GM18951 (cell line): ENCODE measurements at regions not wholly inside any gene's neighbourhood (a gene's known extent, or its start where the extent isn't known, plus 50 kb on each side); places are given as distances from the start of the nearest gene placed in this dataset.

Source experiments
- POLR2A ChIP-seq: IDR thresholded peaks from 4 replicates; pipeline ENCODE4 v1.6.1; 2011; ENCODE audit warnings: mild to moderate bottlenecking; ENCODE audit not compliant: insufficient read length, insufficient read depth; ENCODE audit errors: extremely low read depth
- in situ Hi-C: fragments of 300-500 bp; cut with MboI; formaldehyde crosslinking; loops from one replicate; pipeline ENCODE4 v1.12.0; 2022; ENCODE audit warnings: low sequenced_read_pairs, mixed read lengths, inconsistent platforms; ENCODE audit not compliant: unreplicated experiment

- in situ Hi-C loops = no loop called here
- TF ChIP-seq POLR2A = no peak
These were observed 1078.7 kb downstream of the BRD1 start for GRCh38 chr22:48748860-48749554.

- TF ChIP-seq POLR2A = no peak
- in situ Hi-C loops = no loop called here
These were observed 1079.4 kb downstream of the BRD1 start for GRCh38 chr22:48748113-48748859.

- in situ Hi-C loops = no loop called here
- no peak for TF ChIP-seq POLR2A
These were observed 1080.8 kb downstream of the BRD1 start for GRCh38 chr22:48746789-48747425.

GRCh38 chr22:48745842-48746788 lies 1081.6 kb downstream of the BRD1 start:
- no peak for TF ChIP-seq POLR2A
- in situ Hi-C loops = no loop called here

GRCh38 chr22:48744967-48745841 lies 1082.5 kb downstream of the BRD1 start:
- TF ChIP-seq POLR2A = no peak
- in situ Hi-C loops = no loop called here

DNA sequence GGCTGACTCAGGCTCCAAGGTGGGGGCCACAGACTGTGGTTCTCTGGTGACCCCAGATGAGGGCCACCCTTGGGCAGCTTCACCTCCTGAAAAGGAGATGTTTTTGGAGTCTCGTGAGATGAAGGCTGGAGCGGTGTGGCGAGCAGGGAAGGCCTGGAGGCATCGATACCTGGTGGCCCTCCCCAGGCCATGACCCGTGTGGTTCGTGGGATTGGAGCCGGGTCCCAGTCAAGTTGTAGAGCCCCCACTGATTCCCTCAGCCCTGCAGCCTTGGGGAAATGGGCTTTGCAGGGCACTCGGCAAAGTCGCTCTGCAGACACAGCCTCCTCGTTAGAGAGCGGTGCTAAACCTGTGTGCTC lies 1083.4 kb downstream of the BRD1 start:
- TF ChIP-seq POLR2A = no peak
- in situ Hi-C loops = no loop called here

DNA sequence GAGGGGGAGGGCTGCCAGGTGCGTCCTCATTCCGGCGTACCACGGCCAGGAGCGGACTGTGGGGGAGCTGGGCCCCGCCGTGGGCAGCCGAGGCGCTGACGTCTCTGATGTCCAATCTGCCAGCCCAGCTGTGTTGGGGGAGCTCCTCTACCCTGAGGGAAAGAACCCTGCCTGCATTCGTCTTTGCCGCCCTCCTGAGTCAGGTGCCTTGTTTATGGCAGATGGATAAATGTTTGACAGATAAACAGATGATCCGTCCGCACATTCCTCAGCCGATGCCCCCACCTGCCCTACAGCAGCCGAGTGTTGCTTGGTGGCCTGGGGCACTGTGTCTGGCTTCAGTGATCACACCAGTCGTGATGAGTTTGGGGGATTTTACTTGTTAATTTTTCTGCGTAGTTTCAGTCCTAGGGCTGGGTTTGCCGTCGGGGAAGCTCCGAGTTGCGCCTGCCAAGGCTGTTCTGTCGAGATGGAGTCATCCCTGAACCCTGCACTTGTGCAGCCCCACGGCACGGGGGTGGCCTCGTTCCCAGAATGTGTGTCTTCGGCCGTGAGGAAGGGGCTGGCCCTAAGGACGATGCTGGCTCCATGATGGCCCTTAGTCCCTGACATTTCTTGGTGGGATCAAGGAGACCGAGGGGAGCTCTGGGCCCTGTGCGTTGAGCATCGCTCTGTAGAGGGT lies 1083.9 kb downstream of the BRD1 start:
- in situ Hi-C loops = no loop called here

GRCh38 chr22:48742556-48743343 lies 1084.9 kb downstream of the BRD1 start:
- in situ Hi-C loops = no loop called here
- no peak for TF ChIP-seq POLR2A

More for the DNA sequence above, 1083.9 kb downstream of the BRD1 start:
- TF ChIP-seq POLR2A = no peak

GRCh38 chr22:48742191-48742555 lies 1085.5 kb downstream of the BRD1 start:
- TF ChIP-seq POLR2A = no peak
- in situ Hi-C loops = no loop called here

- no peak for TF ChIP-seq POLR2A
- in situ Hi-C loops = no loop called here
These were observed 1086.1 kb downstream of the BRD1 start for GRCh38 chr22:48741540-48741939.
